Hepatic stellate cell (primary cell): ENCODE measurements at regions not wholly inside any gene's neighbourhood (a gene's known extent, or its start where the extent isn't known, plus 50 kb on each side); places are given as distances from the start of the nearest gene placed in this dataset.

ENCODE experiments used
- DNase-seq: peaks from one replicate; pipeline ENCODE4 v3.0.0; 2011; ENCODE audit warnings: low spot score

DNA sequence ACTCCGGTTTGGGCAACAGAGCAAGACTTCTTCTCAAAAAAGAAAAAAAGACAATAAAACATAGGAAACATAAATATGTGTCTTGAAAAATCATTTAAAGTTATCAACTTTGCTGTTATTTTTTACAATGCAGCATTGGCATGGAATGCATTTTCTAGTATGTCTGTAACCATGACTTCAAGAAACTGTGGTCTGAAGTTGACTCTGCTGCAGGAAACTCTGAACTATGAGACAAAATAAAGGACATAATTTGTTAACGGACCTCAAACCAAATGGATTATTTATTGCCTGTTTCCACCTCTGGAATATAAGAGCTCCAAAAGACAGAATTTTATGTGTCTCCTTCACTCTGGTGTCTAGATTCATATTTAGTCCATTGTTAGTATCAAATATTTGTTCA, 79.1 kb downstream of the TRIB2 start:
- no peak for DNase-seq

- no peak for DNase-seq
Observed at GRCh38 chr2:12796657-12797056, 79.9 kb downstream of the TRIB2 start.

GRCh38 chr2:12797815-12798214, 81.1 kb downstream of the TRIB2 start:
- DNase-seq: no peak

DNA sequence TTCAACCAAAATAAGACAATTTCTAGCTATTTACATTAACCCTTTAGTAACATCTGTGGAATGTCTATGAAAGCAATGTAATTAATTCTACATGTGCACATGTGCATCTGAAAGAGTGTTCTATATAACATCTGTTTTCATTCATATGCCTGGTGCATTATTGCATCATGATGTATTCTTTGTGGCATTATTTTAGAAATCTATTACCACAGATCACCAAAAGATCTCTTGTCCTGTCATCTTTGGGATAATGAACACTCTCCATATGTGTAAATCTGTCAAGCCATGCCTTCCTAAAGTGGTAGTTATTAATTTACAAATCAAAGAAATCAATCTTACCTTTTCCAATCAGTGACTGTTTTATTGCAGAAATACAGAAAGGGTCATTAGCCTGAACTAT, 86.9 kb downstream of the TRIB2 start:
- no peak for DNase-seq

GRCh38 chr2:12804091-12804856, 87.5 kb downstream of the TRIB2 start:
- DNase-seq: no peak

GRCh38 chr2:12805033-12805432, 88.3 kb downstream of the TRIB2 start:
- DNase-seq: no peak

DNA sequence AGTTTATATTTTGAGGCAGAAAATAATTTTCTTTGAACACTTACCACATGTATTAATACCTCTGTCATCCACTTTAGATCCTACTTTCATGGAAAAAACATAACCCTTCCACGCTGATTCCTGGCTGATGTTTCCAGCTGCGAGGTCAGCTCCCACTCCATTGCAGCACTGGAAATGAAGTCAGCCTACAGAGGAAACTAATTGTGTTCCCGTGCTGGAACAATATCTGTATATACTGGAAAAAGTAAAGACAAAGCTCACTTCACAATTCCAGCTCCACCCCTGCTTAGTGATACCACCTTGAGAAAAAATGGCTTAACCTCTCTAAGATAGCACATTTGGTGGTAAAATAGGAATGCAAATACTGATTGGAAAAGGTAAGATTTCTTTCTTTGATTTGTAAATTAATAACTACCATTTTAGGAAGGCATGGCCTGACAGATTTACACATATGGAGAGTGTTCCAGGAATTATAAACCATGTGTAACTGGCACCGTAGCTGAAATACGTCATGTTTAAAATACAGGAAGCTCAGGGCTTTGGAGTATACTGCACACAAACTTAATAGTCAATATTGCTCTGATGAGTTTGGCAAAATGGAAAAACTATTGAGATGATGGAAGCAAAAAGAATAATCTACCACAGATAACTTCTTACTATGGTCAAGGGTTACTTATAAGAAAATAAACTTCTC, 90.0 kb downstream of the TRIB2 start:
- DNase-seq: no peak

GRCh38 chr2:12807907-12808810, 91.4 kb downstream of the TRIB2 start:
- no peak for DNase-seq

DNA sequence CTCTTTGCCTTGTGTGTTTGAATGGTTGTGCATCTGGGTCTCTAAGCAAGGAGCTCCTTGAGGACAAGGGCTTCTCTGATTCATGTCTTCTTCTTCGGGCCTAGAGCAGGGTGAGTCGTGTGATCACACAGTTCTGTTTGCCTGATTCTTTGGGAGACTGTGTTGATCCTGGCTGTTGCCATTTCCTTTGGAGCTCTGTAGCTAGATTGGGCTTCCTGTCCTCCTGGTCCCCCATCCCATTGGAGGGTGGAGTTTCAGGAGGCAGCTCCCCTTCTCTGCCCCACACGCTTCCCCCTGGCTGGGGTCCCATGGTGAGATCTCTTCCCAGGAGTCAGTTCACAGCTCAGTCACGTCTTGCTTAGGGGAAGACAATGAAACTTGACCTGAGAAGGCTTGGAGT, 92.8 kb downstream of the TRIB2 start:
- no peak for DNase-seq

GRCh38 chr2:12811916-12812315, 95.2 kb downstream of the TRIB2 start:
- DNase-seq: no peak

GRCh38 chr2:12813166-12813565, 96.4 kb downstream of the TRIB2 start:
- no peak for DNase-seq

- DNase-seq: peak; percentile 24
Observed at GRCh38 chr2:12816379-12817306, 99.9 kb downstream of the TRIB2 start.

DNA sequence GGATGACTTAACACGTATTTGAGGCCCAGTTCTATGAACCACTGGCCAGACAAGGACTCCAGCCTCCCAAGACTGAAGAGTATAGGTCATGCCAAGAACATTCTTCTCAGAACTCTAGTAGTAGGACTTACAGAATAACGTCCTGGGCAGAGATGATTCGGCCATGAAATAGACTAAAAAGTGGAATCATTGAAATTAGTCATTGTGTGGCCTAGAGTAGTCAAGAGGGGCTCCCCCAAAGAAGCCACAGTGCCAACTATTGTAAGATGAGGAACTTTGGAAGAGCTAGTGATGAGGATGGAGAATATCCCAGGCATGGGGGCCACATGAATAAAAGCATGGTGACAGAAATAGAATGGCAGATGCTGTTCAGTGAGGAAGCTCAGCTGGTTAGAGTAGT, 101.1 kb downstream of the TRIB2 start:
- DNase-seq: no peak

DNA sequence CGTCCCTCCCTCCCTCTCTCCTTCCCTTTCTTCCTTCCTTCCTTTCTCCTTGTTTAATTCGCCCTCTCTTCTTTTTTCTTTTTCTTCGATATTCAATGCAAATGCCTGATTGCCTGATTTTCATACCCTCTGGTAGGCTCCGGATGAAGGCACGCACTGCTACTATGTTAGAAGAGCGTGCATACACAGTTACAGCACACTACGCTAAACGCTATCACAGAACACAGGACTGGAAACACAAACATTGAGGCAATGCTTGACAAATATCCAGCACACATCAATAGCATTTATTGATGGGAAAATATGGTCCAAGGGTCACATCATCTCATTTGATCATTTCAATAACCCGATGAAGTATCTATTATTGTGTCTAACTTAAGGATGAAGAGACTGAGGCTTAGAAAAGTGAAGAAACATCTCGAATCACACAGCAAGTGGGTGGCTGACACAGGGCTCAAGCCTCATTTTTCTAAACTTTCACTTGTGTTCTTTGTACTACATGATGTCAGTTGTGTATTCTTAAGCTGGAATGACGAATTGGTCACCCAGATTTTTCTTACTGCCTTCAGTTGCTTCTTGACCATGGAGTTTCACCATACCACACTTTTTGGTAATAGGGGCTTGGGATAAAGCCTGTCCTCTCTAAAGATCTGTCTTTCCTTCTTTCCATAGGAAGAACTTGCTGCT, 101.8 kb downstream of the TRIB2 start:
- DNase-seq: no peak

- DNase-seq: peak; percentile 77
Observed at GRCh38 chr2:12819103-12819475, 102.4 kb downstream of the TRIB2 start.

GRCh38 chr2:12819721-12820120, 103.0 kb downstream of the TRIB2 start:
- DNase-seq: peak; percentile 21

DNA sequence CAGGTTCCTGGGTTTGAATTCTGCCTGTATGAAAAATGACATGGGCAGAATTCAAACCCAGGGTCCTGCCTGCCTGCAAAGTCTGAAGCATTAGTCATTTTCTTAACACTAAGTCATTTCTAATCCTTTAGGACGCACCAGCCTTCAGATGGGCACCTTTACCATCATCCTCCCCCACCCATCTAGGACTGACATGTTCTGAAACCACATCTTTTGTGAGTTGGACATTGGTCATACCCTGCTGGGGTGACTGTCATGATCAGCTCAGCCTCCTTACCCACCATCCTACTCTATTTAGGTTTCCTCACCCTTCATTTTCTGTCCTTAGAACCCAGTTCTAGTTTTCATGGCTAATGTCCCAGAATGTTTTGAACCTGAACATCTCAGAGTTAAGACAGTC, 104.9 kb downstream of the TRIB2 start:
- no peak for DNase-seq

GRCh38 chr2:12824351-12824777, 107.6 kb downstream of the TRIB2 start:
- DNase-seq: peak; percentile 46

DNA sequence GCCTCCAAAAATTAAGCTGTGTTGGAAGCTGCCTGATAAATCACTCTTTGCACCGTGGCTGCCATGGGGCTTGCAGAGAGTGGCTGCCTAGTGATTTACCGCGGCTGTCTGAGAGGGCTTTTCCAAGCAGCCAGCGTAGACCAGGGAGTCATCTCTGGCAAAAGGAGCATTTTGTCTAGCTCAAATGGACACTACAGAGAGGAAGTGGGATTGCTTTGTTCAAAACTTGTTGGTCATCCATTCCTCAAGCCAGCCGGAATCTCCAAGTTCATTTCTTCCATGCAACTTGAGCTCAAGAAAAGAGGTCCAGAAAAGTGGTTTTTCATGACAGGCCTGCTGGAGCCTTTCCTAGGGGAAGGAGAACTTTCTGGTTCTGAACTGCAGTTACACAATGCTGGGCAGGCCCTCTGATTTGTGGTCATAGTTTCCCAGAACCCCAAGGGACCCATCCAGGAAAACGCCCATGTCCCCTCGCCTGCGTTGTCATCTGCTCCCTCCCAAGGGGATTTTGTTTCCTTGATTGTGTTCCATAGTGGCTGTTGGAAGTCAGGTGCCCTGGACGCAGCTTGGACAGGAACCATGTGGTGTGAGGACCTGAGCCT, 108.1 kb downstream of the TRIB2 start:
- DNase-seq: no peak

- DNase-seq: no peak
Observed at GRCh38 chr2:12826781-12827180, 110.0 kb downstream of the TRIB2 start.

GRCh38 chr2:12827721-12828120, 111.0 kb downstream of the TRIB2 start:
- no peak for DNase-seq
